ENCODE measurements at regions not wholly inside any gene's neighbourhood (a gene's known extent, or its start where the extent isn't known, plus 50 kb on each side); places are given as distances from the start of the nearest gene placed in this dataset.

DNA sequence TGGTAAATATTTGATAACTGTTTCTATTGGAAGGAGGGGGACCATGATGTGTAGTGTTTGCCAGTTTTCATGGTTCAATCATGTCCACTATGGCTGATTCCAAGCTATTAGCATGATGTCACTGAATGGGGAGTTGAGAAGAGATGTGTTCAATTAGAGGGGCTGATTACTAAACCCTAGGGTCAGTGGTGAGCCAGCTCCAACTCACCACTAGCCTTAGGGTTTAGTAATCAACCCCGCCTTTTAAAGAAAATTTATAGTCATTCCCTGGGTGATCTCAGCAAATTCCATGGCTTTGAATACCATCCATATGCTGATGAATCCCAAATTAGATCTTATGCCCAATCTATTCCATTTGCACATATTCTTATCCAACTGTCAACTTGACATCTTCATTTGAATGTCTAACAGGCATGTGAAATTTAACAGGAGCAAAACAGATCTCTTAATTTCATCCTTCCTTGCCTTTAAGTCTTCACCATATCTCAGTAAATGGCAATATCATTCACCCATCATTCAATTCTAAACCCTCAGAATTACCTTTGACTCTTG lies 98.8 kb downstream of the GCNT1 start:
- DNase-seq, result peak; percentile 94

GRCh38 chr9:76558465-76558864 lies 99.5 kb downstream of the GCNT1 start:
- no peak for DNase-seq

- no peak for DNase-seq
These were observed 100.3 kb downstream of the GCNT1 start for GRCh38 chr9:76559286-76559685.

DNA sequence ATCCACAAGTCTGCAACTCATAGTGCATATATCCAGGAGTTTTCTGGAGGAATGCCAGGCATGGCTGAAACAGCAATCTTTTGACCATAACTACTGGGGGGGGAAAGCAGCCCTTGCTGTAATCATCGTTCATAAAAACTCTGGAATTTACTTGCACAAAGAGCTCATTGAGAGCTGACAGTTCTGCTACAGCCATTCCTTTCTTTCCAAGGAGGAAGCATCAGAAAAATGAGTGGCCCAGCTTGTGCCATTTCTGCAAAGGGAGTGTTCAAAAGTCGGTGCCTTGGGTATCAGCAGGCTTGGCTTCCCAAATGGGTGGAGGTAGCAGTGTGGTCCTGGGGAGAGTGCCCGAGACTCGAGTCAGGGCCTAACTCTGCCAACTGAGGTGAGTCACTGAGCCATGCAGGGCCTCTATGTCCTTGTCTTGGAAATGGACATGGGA lies 101.5 kb downstream of the GCNT1 start:
- DNase-seq, result peak; percentile 82

DNA sequence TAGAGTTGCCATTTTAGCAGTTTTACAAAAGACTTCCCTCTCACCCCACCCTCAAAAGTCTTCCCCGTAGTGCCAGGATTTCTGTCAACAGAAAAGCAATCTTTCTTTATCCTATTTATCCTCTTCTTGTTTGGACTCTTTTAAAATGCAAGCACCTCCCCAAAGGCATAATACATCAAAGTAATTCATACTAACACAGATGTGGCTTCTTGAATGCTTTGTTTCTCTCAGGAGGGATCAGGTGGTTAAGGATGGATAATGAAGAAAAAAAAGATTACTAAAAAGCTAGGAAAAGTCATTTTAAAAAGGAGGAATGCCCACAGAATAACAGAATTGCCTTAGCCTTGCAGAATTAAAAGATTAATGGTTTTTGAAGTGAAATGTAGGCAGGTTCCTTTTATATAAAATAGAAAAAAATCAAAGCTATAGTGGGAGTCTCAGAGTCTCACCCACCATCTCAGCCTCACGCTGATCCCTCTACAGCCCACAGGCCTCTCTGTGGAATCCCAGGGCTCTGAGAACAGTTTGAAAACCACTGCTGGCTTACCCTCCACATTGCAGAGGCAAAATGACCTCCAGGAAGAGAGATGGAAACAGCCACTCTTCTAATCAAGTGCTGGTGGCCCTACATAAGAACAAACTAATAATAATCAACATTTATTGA lies 102.2 kb downstream of the GCNT1 start:
- DNase-seq, result no peak
